H1 (cell line): ENCODE measurements at regions not wholly inside any gene's neighbourhood (a gene's known extent, or its start where the extent isn't known, plus 50 kb on each side); places are given as distances from the start of the nearest gene placed in this dataset.
"Not testable (repeated sequence)": the region's sequence is repeated elsewhere in the genome, so short reads cannot be mapped to it uniquely, and the experiment has no call there.

Experiments used
- CEBPB ChIP-seq: IDR thresholded peaks from 2 replicates; pipeline ENCODE4 v1.6.1; 2012; ENCODE audit warnings: low read depth, low read length
- CTCF ChIP-seq, 3 experiments: IDR thresholded peaks; 1 replicate in 2 of 3; 2 replicates in 1 of 3; pipeline versions ENCODE4 v1.5.1 to v1.6.1; 2011; ENCODE audit warnings: low read length in 3 of 3, mild to moderate bottlenecking in 3 of 3, inconsistent platforms in 2 of 3, low read depth in 1 of 3, moderate library complexity in 1 of 3; ENCODE audit not compliant: insufficient read depth in 1 of 3; ENCODE audit errors: control extremely low read depth in 1 of 3
- EP300 ChIP-seq, 2 experiments: IDR thresholded peaks; 1 replicate in 1 of 2; 2 replicates in 1 of 2; pipeline ENCODE4 v1.6.1; 2011 to 2012; ENCODE audit warnings: low read depth in 2 of 2, low read length in 2 of 2, mild to moderate bottlenecking in 2 of 2, borderline replicate concordance in 1 of 2, inconsistent platforms in 1 of 2, moderate library complexity in 1 of 2
- KDM1A ChIP-seq: fragments of 200-600, 300-600 bp; sonication (generic); IDR thresholded peaks from 2 replicates; pipeline ENCODE4 v1.7.1; 2016; ENCODE audit warnings: mild to moderate bottlenecking, low read length, borderline replicate concordance
- MAX ChIP-seq: IDR thresholded peaks from 2 replicates; pipeline ENCODE4 v1.6.1; 2012; ENCODE audit warnings: inconsistent platforms
- NRF1 ChIP-seq: IDR thresholded peaks from 2 replicates; pipeline ENCODE4 v1.6.1; 2011; ENCODE audit warnings: mild to moderate bottlenecking, low read depth, low read length, improper control_type of control experiment
- POLR2A ChIP-seq, 2 experiments: IDR thresholded peaks; 1 replicate in 1 of 2; 2 replicates in 1 of 2; pipeline ENCODE4 v1.6.1; 2011; ENCODE audit warnings: low read depth in 2 of 2, low read length in 2 of 2, mild to moderate bottlenecking in 2 of 2; ENCODE audit errors: control extremely low read depth in 1 of 2
- POLR2AphosphoS5 ChIP-seq: IDR thresholded peaks from 2 replicates; pipeline ENCODE4 v1.6.1; 2011; ENCODE audit warnings: low read depth, low read length

DNA sequence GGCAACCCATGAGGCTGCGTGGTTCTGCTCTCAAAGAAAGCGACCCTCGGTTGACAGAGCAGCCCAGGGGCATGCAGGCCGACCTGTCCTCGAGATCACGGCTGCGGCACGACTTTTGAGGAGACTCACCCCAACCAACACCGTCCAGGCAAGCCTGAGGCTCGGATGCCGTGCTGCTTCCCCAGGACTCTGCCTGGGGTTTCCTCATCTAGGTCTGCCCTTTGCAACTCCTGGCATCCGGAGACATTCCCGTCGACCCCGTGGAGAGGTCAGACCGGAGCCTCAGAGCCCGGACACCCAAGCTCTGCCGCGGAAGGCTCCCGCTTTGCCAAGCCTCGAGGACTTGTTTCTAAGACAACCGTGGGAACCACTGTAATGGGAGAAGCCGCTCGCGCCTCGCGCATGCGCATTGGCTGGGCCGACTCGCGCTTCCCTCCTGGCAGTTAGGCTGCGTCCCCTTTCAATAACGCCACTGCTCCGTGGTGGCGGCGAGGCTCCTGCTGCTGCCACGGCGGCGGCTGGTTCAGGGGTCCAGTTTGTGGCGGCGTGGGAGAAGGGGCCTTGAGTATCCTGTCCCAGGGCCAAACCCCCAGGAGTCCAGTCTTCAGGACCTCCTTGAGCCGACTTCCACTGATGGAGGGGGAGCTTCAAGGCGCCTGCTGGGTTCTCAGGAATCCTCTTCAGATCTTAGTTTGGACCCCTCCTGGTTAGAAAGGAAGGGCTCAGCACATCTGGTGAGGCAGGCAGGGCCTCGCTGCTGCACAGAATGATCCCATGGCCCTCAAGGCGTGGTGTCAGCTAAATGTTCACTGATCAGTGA lies 101.7 kb upstream of the ZNF337 start:
- not testable (repeated sequence) for TF ChIP-seq CTCF (IDR thresholded peaks at IDR 0.05; ENCODE audit: control extremely low read depth in 1 of 3, insufficient read depth in 1 of 3, low read depth in 1 of 3, low read length in 3 of 3); POLR2AphosphoS5; KDM1A; NRF1; EP300 (IDR thresholded peaks at IDR 0.05; ENCODE audit: borderline replicate concordance in 1 of 2, low read depth in 2 of 2, low read length in 2 of 2); CEBPB; POLR2A (IDR thresholded peaks at IDR 0.05; ENCODE audit: control extremely low read depth in 1 of 2, low read depth in 2 of 2, low read length in 2 of 2); MAX
